ENCODE measurements at regions not wholly inside any gene's neighbourhood (a gene's known extent, or its start where the extent isn't known, plus 50 kb on each side); places are given as distances from the start of the nearest gene placed in this dataset.

DNA sequence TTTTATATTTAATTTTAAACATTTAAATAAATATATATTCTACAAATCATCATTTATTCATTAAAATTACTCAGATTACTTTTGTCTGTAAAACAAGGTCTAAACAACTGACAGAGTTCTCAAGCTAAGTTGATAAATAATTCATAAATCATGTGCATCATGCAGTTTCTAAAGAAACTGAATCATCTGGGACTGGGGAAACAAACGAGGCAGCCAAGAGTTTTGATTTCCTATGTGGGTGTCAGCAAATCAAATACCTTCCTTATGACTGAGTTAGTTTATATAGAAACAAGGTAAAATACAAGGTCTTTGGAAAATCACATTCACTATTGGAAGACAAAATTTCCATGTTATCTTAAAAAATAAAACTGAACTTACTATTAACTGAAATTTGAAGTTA lies 149.9 kb upstream of the BEND6 start:
- TF ChIP-seq, protein P1, sequence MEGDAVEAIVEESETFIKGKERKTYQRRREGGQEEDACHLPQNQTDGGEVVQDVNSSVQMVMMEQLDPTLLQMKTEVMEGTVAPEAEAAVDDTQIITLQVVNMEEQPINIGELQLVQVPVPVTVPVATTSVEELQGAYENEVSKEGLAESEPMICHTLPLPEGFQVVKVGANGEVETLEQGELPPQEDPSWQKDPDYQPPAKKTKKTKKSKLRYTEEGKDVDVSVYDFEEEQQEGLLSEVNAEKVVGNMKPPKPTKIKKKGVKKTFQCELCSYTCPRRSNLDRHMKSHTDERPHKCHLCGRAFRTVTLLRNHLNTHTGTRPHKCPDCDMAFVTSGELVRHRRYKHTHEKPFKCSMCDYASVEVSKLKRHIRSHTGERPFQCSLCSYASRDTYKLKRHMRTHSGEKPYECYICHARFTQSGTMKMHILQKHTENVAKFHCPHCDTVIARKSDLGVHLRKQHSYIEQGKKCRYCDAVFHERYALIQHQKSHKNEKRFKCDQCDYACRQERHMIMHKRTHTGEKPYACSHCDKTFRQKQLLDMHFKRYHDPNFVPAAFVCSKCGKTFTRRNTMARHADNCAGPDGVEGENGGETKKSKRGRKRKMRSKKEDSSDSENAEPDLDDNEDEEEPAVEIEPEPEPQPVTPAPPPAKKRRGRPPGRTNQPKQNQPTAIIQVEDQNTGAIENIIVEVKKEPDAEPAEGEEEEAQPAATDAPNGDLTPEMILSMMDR (conservative IDR thresholded peaks at IDR 0.05; ENCODE audit: low read length) = no peak
- TF ChIP-seq EZH2phosphoT487 (IDR thresholded peaks at IDR 0.05; ENCODE audit: borderline replicate concordance) = no peak
